Tibial artery (tissue), 4 donors: ENCODE measurements at regions not wholly inside any gene's neighbourhood (a gene's known extent, or its start where the extent isn't known, plus 50 kb on each side); places are given as distances from the start of the nearest gene placed in this dataset.
"Not testable (repeated sequence)": the region's sequence is repeated elsewhere in the genome, so short reads cannot be mapped to it uniquely, and the experiment has no call there.

Experiments
- DNase-seq, 2 donors: peaks; one replicate each; pipeline ENCODE4 v3.0.0-alpha.2; 2019
- H3K27ac ChIP-seq, 2 donors: fragments of 200-600 bp; sonication (generic) in 1 of 2; 1 replicate in 1 of 2; 2 replicates in 1 of 2; pipeline ENCODE4 v1.5.1; 2018 to 2019; ENCODE audit warnings: mild to moderate bottlenecking in 1 of 2
- H3K27me3 ChIP-seq, 2 donors: fragments of 200-600 bp; sonication (generic) in 1 of 2; one replicate each; pipeline versions ENCODE4 v1.5.1 to v1.6.0; 2016 to 2019
- H3K36me3 ChIP-seq, 3 donors: fragments of 200-600 bp; sonication (generic) in 2 of 3; one replicate each; pipeline ENCODE4 v1.5.1; 2016 to 2019; ENCODE audit warnings: mild to moderate bottlenecking in 2 of 3
- H3K4me1 ChIP-seq, 4 donors: fragments of 200-600 bp; sonication (generic) in 2 of 4; 1 replicate in 3 of 4; 2 replicates in 1 of 4; pipeline ENCODE4 v1.5.1; 2016 to 2019
- H3K4me3 ChIP-seq, 2 donors: fragments of 200-600 bp; sonication (generic) in 1 of 2; 1 replicate in 1 of 2; 2 replicates in 1 of 2; pipeline ENCODE4 v1.5.1; 2018 to 2019; ENCODE audit warnings: mild to moderate bottlenecking in 2 of 2
- H3K9me3 ChIP-seq, 3 donors: fragments of 200-600 bp; sonication (generic) in 1 of 3; one replicate each; pipeline ENCODE4 v1.5.1; 2016 to 2019
- CTCF ChIP-seq, 2 experiments: fragments of 200-600 bp in 1 of 2; fragments of 450-650 bp in 1 of 2; IDR thresholded peaks; one replicate each; pipeline ENCODE4 v1.5.1; 2017 to 2019; ENCODE audit warnings: antibody characterized with exemption in 2 of 2, mild to moderate bottlenecking in 1 of 2, moderate library complexity in 1 of 2
- intact Hi-C: fragments of 100-400 bp; cut with DNase I; formaldehyde crosslinking; loops from one replicate; pipeline ENCODE4 v1.15.0; 2023; ENCODE audit warnings: low total_unique reads

DNA sequence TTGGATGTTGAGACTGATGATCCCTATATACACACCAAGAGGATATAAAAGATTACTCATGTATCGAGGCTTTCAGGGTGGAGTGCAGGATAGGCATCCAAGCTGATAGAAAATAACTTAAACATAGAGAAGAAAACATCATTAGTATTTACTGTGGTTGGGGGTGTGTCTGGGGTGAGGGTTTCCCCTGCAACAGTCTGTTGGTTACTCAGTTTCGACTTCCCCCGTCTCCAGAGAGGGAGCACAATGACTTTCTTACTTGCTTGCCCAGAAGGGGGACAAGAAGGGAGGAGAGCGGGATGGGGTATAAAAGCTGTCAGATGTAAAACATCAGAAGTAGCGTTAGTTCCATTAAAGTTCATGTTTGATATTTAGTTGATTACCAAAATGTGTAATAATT is 717.4 kb upstream of the ZP4 start:
- H3K4me1 ChIP-seq, result no peaks in the 10 kb centered on the region
- TF ChIP-seq CTCF (IDR thresholded peaks at IDR 0.05), result no peak
- H3K4me3 ChIP-seq, result no peak overlapping the region
- H3K27ac ChIP-seq, result no peak overlapping the region
- H3K36me3 ChIP-seq, result no peaks in the 10 kb centered on the region
- DNase-seq, result no peak
- no peaks in the 10 kb centered on the region for H3K27me3 ChIP-seq
- no peaks in the 10 kb centered on the region for H3K9me3 ChIP-seq
- intact Hi-C loops, result no loop called here

DNA sequence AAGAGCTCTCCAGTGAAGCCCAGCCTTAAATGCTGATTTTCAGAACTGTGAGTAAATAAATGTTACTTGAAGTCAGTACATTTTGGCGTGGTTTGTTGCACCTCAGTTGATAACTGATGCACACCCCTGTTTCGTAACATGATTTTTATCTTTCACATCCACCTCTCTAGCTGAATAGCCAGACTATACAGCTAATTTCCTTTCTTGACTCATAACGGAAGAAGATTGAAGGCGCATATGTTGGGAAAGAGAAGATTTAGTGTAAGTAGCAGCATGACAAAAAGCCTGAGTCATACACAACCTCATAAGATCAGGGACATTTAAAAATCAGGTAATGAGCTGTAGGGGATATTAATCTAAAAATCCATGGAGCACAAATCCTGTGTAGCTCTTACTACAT is 716.2 kb upstream of the ZP4 start:
- H3K4me3 ChIP-seq, result no peak overlapping the region
- TF ChIP-seq CTCF (IDR thresholded peaks at IDR 0.05), result no peak
- H3K36me3 ChIP-seq, result no peaks in the 10 kb centered on the region
- H3K27ac ChIP-seq, result no peak overlapping the region
- intact Hi-C loops, result no loop called here
- DNase-seq, result no peak
- no peaks in the 10 kb centered on the region for H3K9me3 ChIP-seq
- no peaks in the 10 kb centered on the region for H3K27me3 ChIP-seq
- no peaks in the 10 kb centered on the region for H3K4me1 ChIP-seq

- no peak for DNase-seq
- intact Hi-C loops, result no loop called here
- no peaks in the 10 kb centered on the region for H3K9me3 ChIP-seq
- no peaks in the 10 kb centered on the region for H3K36me3 ChIP-seq
- no peak for TF ChIP-seq CTCF (IDR thresholded peaks at IDR 0.05)
- H3K4me1 ChIP-seq, result peaks cover 0 to 4% (median 0%) of the 10 kb centered on the region in 4 donors
- H3K4me3 ChIP-seq, result no peak overlapping the region
- H3K27me3 ChIP-seq, result no peaks in the 10 kb centered on the region
- H3K27ac ChIP-seq, result no peak overlapping the region
Measured at GRCh38 chr1:238606457-238606856, 715.7 kb upstream of the ZP4 start.

DNA sequence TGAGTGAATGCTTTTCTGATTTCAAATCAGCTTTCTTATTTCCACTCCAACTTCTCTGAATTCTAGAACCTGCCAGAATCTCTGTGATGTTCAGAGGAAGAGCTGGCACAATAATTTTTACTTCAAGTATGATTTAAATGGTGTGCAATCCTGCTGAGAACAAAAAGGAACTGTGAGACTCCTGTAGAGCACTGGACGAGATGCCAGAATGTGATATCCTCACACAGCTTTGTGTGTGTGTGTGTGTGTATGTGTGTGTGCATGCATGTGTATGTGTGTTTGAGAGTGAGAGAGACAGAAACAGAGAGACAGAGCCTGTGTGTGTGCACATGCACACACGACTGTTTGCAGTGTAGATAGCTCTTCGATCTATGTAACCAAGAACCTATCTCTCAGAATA is 713.6 kb upstream of the ZP4 start:
- H3K4me1 ChIP-seq, result peaks cover 0 to 5% (median 0%) of the 10 kb centered on the region in 4 donors

GRCh38 chr1:238601604-238602003 is 710.9 kb upstream of the ZP4 start:
- H3K27ac ChIP-seq, H3K27me3 ChIP-seq, intact Hi-C loops, H3K4me1 ChIP-seq, H3K36me3 ChIP-seq, H3K9me3 ChIP-seq, H3K4me3 ChIP-seq, DNase-seq: not testable (repeated sequence)

More for the DNA sequence above, 713.6 kb upstream of the ZP4 start:
- H3K27ac ChIP-seq, result no peak overlapping the region
- no peaks in the 10 kb centered on the region for H3K9me3 ChIP-seq
- H3K36me3 ChIP-seq, result no peaks in the 10 kb centered on the region
- no peak for DNase-seq
- H3K27me3 ChIP-seq, result no peaks in the 10 kb centered on the region
- intact Hi-C loops, result no loop called here
- no peak for TF ChIP-seq CTCF (IDR thresholded peaks at IDR 0.05)
- H3K4me3 ChIP-seq, result no peak overlapping the region

DNA sequence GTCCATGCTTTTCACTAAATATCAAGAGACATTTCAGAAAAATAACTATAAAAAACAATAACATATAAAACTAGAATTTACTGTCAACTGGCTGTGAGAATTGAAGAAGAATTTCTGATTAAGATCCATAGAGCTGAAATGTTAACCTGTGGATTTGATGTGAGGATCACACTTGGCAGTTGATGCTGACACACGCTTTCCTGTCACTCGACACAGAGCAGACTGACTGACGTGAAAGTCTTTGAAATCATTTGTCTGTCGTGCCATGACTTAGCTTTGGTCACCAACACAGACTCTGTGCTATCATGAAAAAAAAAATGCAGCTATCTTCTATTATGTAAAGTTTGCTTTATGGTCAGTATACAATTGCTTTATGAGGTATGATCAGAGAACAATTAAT is 706.0 kb upstream of the ZP4 start:
- Histone ChIP-seq H3K9me3 (no peaks in the 10 kb centered on the region), H3K27me3 (no peaks in the 10 kb centered on the region), H3K4me1 (peaks cover 0 to 4% (median 0%) of the 10 kb centered on the region in 4 donors), H3K36me3 (no peaks in the 10 kb centered on the region), H3K4me3 (no peak overlapping the region), H3K27ac (no peak overlapping the region)
- DNase-seq, result no peak
- TF ChIP-seq CTCF (IDR thresholded peaks at IDR 0.05), result no peak
- intact Hi-C loops, result no loop called here
